Activated CD8-positive, alpha-beta memory T cell treated with anti-CD3 and anti-CD28 coated beads, Interleukin-2, amount 10 ng/mL, durations not matched to agents 7 days and 5 days (primary cell): ENCODE measurements at regions not wholly inside any gene's neighbourhood (a gene's known extent, or its start where the extent isn't known, plus 50 kb on each side); places are given as distances from the start of the nearest gene placed in this dataset.
"Not testable (repeated sequence)": the region's sequence is repeated elsewhere in the genome, so short reads cannot be mapped to it uniquely, and the experiment has no call there.

Experiments used
- ATAC-seq: fragments of 150-1000 bp; cut with Tn5 transposase; one replicate; pipeline ENCODE4 v1.10.0; 2021; ENCODE audit warnings: moderate library complexity
- CTCF ChIA-PET: fragments of 350-600 bp; sonication (Branson Sonifier 250); formaldehyde crosslinking; loops from one replicate; lab custom pipeline; 2021; ENCODE audit warnings: antibody characterized with exemption; lab: Charles Lee
- DNase-seq: peaks from one replicate; pipeline ENCODE4 v3.0.0-alpha.2; 2020
- H3K27ac Mint-ChIP-seq: one replicate; pipeline ENCODE4 v1.8.0; 2021; ENCODE audit warnings: mild to moderate bottlenecking, mixed read lengths
- H3K27me3 Mint-ChIP-seq: one replicate; pipeline ENCODE4 v1.8.0; 2021; ENCODE audit warnings: mixed read lengths
- H3K36me3 Mint-ChIP-seq: one replicate; pipeline ENCODE4 v1.8.0; 2021; ENCODE audit warnings: mild to moderate bottlenecking, mixed read lengths
- H3K4me1 Mint-ChIP-seq: one replicate; pipeline ENCODE4 v1.8.0; 2021; ENCODE audit warnings: mixed read lengths
- H3K4me3 Mint-ChIP-seq: one replicate; pipeline ENCODE4 v1.8.0; 2021; ENCODE audit warnings: mild to moderate bottlenecking, moderate library complexity, mixed read lengths
- H3K9me3 Mint-ChIP-seq: one replicate; pipeline ENCODE4 v1.8.0; 2022; ENCODE audit warnings: low read depth, mixed read lengths

DNA sequence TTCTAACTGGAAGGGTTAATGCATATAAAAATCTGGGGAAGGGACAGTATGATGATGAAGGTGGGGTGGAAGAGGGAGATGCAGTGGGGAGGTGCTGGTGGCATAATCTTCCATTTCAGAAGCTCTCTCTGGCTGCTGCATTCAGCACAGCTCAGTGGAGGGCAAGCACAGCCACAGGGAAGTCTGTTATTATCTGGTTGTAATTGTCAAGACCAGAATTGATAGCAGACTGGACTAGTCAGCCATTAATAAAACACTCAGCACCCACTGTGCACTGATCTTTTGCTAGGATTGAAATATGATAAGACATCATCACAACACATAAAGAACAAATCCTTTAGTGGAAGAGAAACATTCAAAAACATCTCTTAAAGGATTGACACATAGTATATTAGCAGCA is 414.2 kb upstream of the LCORL start:
- Mint-ChIP-seq H3K27me3 (no peaks in the 10 kb centered on the region), H3K27ac (no peak overlapping the region), H3K9me3 (no peaks in the 10 kb centered on the region), H3K36me3 (no peaks in the 10 kb centered on the region), H3K4me1 (no peaks in the 10 kb centered on the region), H3K4me3 (no peak overlapping the region)
- ATAC-seq (no peak), DNase-seq (no peak)
- CTCF ChIA-PET: no interaction called here

DNA sequence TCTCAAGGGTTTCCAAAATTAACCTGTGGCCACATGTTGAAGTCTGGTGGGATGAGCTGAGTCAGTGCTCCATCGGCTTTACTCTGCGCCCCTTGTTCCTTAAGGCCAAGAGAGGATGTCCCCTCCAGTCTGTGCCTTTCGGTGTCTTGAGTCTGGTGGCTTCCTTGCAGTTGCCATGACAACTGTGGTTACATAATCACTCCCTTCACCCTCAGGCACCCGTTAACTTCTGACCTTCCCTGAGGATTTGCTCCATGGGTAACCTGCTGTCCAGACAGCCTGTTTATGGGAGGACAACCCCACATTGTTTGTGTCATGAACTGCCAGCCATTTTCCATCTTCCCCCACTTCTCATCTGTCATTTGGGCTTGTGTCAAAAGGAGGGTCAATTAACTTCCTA is 401.1 kb upstream of the LCORL start:
- H3K27ac Mint-ChIP-seq: no peak overlapping the region
- no peaks in the 10 kb centered on the region for H3K27me3 Mint-ChIP-seq
- H3K4me3 Mint-ChIP-seq: no peak overlapping the region
- CTCF ChIA-PET: no interaction called here
- no peaks in the 10 kb centered on the region for H3K9me3 Mint-ChIP-seq
- DNase-seq (no peak), ATAC-seq (no peak)
- no peaks in the 10 kb centered on the region for H3K4me1 Mint-ChIP-seq
- no peaks in the 10 kb centered on the region for H3K36me3 Mint-ChIP-seq

DNA sequence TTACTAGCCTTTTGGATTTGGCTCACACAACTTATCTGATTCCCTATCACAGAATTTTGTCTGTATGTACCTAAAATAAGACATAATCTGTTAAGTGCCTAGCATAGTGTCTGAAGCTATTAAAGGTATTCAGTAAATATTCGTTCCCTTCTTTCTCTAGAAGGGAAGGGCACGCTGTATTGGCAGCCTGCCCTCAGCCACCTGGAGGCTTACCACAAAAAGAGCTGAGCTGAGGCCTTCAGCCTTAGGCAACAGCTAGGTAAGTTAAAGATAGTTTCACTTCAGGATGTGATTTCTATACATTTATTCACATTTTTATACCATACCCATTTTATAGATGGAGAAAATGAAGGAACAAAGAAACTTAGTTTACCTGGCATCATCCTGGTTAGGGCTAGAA is 400.0 kb upstream of the LCORL start:
- ATAC-seq (no peak), DNase-seq (no peak)
- Mint-ChIP-seq H3K4me3 (no peak overlapping the region), H3K4me1 (no peaks in the 10 kb centered on the region), H3K9me3 (no peaks in the 10 kb centered on the region), H3K36me3 (no peaks in the 10 kb centered on the region), H3K27ac (no peak overlapping the region), H3K27me3 (no peaks in the 10 kb centered on the region)
- CTCF ChIA-PET: no interaction called here

DNA sequence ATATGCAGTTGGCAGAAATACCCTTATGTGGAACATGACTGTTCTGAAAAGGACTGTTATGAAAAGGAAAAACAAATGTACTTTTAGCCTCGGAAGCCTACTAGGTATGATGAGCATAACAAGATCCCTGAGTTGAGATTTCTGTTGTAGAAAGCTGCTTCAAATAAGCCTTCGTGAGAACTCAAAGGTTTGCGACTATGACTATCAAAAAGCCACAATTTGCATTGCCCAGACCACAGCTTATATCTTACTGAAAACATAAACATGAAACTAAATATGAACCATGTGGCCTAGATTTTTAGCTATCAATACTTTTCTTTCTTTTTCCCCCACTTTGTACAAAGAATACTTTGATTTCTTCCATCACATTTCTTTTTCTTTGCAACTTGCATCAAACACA is 398.2 kb upstream of the LCORL start:
- Mint-ChIP-seq H3K4me1 (no peaks in the 10 kb centered on the region), H3K27me3 (no peaks in the 10 kb centered on the region), H3K4me3 (no peak overlapping the region), H3K36me3 (no peaks in the 10 kb centered on the region), H3K9me3 (no peaks in the 10 kb centered on the region), H3K27ac (no peak overlapping the region)
- CTCF ChIA-PET: no interaction called here
- ATAC-seq (no peak), DNase-seq (no peak)

DNA sequence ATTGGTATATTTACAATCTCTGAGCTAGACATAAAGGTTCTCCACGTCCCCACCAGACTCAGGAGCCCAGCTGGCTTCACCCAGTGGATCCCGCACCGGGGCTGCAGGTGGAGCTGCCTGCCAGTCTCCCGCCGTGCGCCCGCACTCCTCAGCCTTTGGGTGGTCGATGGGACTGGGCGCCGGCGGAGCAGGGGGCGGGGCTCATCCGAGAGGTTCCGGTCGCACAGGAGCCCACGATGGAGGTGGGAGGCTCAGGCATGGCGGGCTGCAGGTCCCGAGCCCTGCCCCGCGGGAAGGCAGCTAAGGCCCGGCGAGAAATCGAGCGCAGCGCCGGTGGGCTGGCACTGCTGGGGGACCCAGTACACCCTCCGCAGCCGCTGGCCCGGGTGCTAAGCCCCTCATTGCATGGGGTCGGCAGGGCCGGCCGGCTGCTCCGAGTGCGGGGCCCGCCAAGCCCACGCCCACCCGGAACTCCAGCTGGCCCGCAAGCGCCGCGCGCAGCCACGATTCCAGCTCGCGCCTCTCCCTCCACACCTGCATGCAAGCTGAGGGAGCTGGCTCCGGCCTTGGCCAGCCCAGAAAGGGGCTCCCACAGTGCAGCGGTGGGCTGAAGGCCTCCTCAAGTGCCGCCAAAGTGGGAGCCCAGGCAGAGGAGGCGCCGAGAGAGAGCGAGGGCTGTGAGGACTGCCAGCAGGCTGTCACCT is 396.8 kb upstream of the LCORL start:
- CTCF ChIA-PET, H3K9me3 Mint-ChIP-seq: not testable (repeated sequence)

DNA sequence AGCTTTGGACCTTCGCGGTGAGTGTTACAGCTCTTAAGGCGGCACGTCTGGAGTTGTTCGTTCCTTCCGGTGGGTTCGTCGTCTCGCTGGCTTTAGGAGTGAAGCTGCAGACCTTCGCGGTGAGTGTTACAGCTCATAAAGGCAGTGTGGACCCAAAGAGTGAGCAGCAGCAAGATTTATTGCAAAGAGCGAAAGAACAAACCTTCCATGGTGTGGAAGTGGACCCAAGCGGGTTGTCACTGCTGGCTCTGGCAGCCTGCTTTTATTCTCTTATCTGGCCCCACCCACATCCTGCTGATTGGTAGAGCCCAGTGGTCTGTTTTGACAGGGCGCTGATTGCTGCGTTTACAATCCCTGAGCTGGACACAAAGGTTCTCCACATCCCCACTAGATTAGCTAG is 396.1 kb upstream of the LCORL start:
- H3K27ac Mint-ChIP-seq, DNase-seq, H3K4me3 Mint-ChIP-seq, ATAC-seq, H3K36me3 Mint-ChIP-seq, CTCF ChIA-PET, H3K4me1 Mint-ChIP-seq, H3K9me3 Mint-ChIP-seq, H3K27me3 Mint-ChIP-seq: not testable (repeated sequence)

More for the DNA sequence above, 396.8 kb upstream of the LCORL start:
- DNase-seq, H3K4me3 Mint-ChIP-seq, H3K36me3 Mint-ChIP-seq, H3K27ac Mint-ChIP-seq, ATAC-seq, H3K27me3 Mint-ChIP-seq, H3K4me1 Mint-ChIP-seq: not testable (repeated sequence)

DNA sequence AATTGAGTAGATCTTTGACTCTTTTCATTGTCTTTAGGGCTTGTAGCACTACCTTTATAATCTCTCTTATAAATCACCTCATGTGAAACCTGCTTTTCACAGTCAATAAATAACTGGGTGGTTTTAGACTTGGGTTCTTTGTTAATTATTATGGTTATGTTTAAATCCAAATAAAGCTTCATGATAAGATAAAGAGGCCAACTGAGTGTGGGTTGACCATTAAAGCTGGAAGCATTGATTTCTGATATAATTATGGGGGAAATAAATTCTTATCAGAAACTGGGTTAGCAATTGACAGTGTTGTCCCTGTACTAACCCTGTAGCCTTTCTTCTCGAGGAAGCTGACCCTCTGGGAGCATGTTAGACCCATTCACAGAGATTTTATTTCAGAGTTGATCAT is 384.7 kb upstream of the LCORL start:
- Mint-ChIP-seq H3K27me3 (no peaks in the 10 kb centered on the region), H3K9me3 (no peaks in the 10 kb centered on the region), H3K36me3 (no peaks in the 10 kb centered on the region), H3K27ac (no peak overlapping the region), H3K4me3 (no peak overlapping the region), H3K4me1 (peaks cover 5% of the 10 kb centered on the region)
- ATAC-seq (no peak), DNase-seq (no peak)
- CTCF ChIA-PET: no interaction called here

DNA sequence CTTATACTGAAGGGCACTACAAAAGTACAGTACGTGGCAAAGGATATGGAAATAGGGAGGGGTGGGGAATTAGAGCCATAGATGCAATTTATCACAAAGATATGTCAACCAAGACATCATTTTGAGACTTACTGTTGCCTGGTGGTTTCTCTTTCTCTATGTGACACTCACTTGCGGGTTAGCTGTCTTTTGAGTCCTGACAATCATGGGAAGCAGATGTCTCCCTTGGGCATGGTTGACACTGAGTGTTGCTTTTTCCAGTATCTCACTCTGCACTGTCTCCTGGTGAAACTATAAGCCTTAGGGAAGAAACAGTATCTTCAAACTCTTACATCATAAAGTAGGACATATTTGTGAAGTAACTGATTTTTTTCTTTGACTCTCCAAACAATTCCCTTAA is 383.5 kb upstream of the LCORL start:
- Mint-ChIP-seq H3K27ac (peak overlapping the region; percentile 12), H3K4me1 (peaks cover 5% of the 10 kb centered on the region), H3K9me3 (no peaks in the 10 kb centered on the region), H3K36me3 (no peaks in the 10 kb centered on the region), H3K4me3 (no peak overlapping the region), H3K27me3 (no peaks in the 10 kb centered on the region)
- ATAC-seq (no peak), DNase-seq (no peak)
- CTCF ChIA-PET: no interaction called here

DNA sequence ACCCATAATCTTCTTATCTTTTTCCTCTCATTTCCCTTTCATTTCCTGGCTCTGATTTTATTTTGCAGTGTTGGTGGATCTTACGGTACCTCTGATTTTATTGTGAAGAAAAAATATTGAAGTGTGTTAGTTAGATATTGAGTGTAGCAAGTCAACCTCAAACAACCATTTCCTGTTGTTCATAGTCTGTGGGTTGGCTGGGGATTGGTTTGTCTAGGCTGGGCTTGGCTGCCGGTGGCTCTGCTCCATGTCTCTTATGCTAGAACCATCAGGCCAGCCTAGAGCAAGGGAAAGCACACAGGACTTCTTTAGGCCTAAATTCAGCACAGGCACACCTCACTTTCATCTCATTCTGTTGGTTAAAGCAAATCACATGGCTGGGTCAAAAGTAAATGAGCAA is 383.1 kb upstream of the LCORL start:
- CTCF ChIA-PET: no interaction called here
- peak; percentile 33 for ATAC-seq

DNA sequence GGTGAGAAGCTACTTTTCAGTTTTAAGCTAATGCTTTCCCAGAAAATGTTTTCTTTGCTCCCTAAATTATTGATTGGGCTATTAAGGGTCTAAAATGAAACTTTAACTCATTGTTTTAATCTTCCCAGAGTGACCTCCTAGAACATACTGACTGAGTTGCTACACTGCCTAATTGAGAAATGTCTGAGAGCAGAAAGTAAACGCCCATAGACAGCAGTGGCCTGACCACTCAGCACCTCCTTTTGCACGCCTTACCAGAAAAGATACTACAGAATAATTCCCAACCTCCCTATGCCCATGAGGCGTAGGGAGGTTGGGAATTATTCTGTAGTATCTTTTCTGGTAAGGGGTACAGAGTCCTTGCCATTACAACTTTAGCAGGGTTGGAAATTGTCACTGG is 381.8 kb upstream of the LCORL start:
- CTCF ChIA-PET: no interaction called here
- H3K36me3 Mint-ChIP-seq: no peaks in the 10 kb centered on the region
- H3K4me1 Mint-ChIP-seq: peaks cover 5% of the 10 kb centered on the region
- no peak overlapping the region for H3K4me3 Mint-ChIP-seq
- no peaks in the 10 kb centered on the region for H3K27me3 Mint-ChIP-seq
- H3K9me3 Mint-ChIP-seq: no peaks in the 10 kb centered on the region
- ATAC-seq (no peak), DNase-seq (no peak)
- H3K27ac Mint-ChIP-seq: no peak overlapping the region

More for the DNA sequence above, 383.1 kb upstream of the LCORL start:
- Mint-ChIP-seq H3K4me3 (no peak overlapping the region), H3K27ac (peak overlapping the region; percentile 12), H3K9me3 (no peaks in the 10 kb centered on the region), H3K36me3 (no peaks in the 10 kb centered on the region), H3K27me3 (no peaks in the 10 kb centered on the region), H3K4me1 (peaks cover 5% of the 10 kb centered on the region)
- no peak for DNase-seq

DNA sequence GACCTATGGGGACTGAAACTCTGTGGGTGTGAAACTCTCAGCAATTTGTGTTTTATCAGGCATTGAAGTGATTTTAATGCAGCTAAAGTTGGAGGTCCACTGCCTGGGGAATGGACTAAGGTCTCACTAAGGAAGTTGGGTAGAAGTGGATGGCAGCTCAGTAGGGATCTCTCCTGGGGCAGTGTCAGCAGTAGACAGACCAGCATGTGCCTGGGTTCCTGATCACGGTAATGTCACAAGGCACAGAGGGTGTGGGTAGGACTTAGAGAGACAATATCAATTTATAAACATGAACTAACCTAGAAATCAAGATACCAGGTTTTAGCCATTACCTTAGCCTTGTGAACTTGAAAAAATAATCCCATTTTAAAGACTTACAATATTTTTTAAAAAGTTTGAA is 380.3 kb upstream of the LCORL start:
- Mint-ChIP-seq H3K9me3 (no peaks in the 10 kb centered on the region), H3K27me3 (no peaks in the 10 kb centered on the region), H3K4me3 (no peak overlapping the region), H3K36me3 (no peaks in the 10 kb centered on the region), H3K27ac (no peak overlapping the region), H3K4me1 (peaks cover 5% of the 10 kb centered on the region)
- no peak for ATAC-seq
- no peak for DNase-seq
- CTCF ChIA-PET: no interaction called here

DNA sequence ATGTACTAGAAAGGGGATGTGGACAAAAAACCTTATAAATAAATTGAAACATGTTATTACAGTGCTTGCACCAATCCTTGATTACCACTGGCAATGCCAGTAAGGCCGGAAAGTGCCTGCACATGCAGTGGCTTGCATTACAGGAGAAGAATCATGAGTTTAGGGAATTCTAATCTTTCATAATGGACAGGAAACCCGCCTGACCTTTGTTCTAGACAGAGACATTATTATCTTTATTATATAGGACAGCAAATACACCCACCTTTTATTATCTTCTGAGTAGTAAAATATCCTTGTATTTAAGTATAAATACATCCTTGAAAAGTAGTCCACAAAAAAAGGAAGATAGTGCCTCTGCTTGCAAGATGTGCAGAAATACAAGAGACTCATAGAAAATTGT is 379.9 kb upstream of the LCORL start:
- Mint-ChIP-seq H3K9me3 (no peaks in the 10 kb centered on the region), H3K4me3 (no peak overlapping the region), H3K27me3 (no peaks in the 10 kb centered on the region), H3K27ac (no peak overlapping the region), H3K36me3 (no peaks in the 10 kb centered on the region), H3K4me1 (peaks cover 5% of the 10 kb centered on the region)
- CTCF ChIA-PET: no interaction called here
- no peak for ATAC-seq
- DNase-seq: no peak

DNA sequence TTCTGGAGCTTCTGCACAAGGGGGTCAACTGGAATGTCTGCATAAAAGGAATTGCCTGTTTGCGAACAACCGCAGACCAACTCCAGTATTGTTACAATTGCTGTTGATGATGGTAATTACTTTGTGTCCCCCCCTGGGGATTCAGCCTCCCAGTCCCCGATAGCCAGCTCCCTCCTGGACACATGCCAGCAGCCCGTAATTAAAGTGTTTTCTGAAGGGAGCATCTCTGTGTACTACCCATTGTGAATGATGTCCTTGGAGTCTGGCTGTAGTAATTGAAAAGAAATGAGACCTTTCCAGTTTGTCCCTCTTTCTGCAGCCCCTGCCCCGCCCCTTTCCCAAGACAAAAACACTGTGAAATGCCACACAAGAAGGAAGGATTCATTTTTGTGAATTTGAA is 377.1 kb upstream of the LCORL start:
- CTCF ChIA-PET: interaction anchor here (0.6 kb wide), 1 partner anchor 441 kb away, joined by 3 read pairs; no protein-coding TSS in a partner anchor
- no peak for ATAC-seq
- H3K36me3 Mint-ChIP-seq: no peaks in the 10 kb centered on the region
- DNase-seq: no peak
- no peak overlapping the region for H3K4me3 Mint-ChIP-seq
- no peaks in the 10 kb centered on the region for H3K27me3 Mint-ChIP-seq
- H3K9me3 Mint-ChIP-seq: no peaks in the 10 kb centered on the region
- no peaks in the 10 kb centered on the region for H3K4me1 Mint-ChIP-seq
- H3K27ac Mint-ChIP-seq: no peak overlapping the region

DNA sequence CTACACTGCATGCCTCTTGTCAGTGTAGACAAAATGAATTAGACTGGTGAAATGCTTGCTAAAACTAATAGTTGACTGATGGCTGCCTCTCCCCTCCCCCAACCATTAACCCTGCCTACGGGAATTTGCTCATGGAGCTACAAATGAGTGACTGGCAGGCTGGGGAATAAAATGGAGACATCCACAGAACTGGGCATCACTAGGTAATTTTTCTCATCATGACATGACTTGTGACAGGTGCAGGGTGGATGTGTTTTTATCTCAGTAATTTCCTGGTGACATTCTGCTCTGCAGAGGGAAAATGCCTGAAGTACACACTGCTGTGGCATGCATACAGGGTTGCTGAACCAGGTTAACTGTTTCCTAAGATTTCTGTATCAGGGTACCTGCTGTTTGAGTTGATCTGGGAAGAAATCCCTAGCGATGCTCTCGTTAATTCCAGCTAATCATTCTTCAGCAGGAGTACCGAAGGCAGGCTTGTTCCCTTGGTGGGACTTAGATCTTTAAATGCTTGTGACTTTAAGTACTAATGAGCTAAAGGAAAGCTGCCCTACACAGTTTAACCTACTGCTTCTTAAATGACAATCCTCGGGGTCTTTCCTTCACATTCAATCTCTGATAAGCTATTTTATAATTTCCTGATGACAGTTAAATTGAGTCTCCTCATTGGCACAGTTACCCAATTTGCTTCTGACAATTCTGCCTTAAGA is 376.3 kb upstream of the LCORL start:
- Mint-ChIP-seq H3K4me1 (no peaks in the 10 kb centered on the region), H3K9me3 (no peaks in the 10 kb centered on the region), H3K36me3 (no peaks in the 10 kb centered on the region), H3K4me3 (no peak overlapping the region), H3K27me3 (no peaks in the 10 kb centered on the region), H3K27ac (no peak overlapping the region)
- DNase-seq (no peak), ATAC-seq (no peak)
- CTCF ChIA-PET: no interaction called here
